ENCODE measurements at regions not wholly inside any gene's neighbourhood (a gene's known extent, or its start where the extent isn't known, plus 50 kb on each side); places are given as distances from the start of the nearest gene placed in this dataset.

DNA sequence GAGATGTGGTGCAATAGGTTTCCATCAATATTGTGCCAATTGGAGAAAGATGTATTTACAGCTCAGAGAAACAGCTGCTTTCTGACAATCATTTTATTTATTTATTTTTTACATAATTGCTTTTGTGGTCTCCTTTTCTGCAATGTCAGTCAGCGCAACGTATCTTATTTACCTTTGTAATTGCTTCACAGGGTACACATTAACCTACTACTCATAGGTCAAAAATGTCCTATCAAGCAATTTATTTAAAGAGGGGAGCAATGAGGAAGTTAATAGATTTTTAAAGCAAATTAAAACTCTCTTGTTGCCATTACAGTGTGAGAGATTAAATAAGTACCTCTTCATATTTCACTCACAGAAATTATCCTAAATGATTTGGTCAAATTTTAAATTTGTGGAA lies 291.0 kb downstream of the CALCRL start:
- Histone ChIP-seq H3K9me3 (replicated peaks; ENCODE audit: control insufficient read depth, insufficient read depth, low read depth, low read length) (no peaks in the 10 kb centered on the region), H3K9ac (ENCODE audit: insufficient read depth in 1 of 2, low read depth in 2 of 2, low read length in 2 of 2) (no peak overlapping the region), H2AFZ (ENCODE audit: low read depth, low read length) (no peak overlapping the region), H3K36me3 (ENCODE audit: control insufficient read depth, insufficient read depth, low read length) (no peaks in the 10 kb centered on the region), H3K27me3 (ENCODE audit: control insufficient read depth in 2 of 2, insufficient read depth in 2 of 2, low read length in 2 of 2) (no peaks in the 10 kb centered on the region), H3K9me1 (ENCODE audit: control insufficient read depth, insufficient read depth, low read length) (no peaks in the 10 kb centered on the region), H3K4me3 (no peak overlapping the region), H3K4me2 (ENCODE audit: insufficient read depth, low read length) (no peak overlapping the region), H4K20me1 (replicated peaks; ENCODE audit: control insufficient read depth, insufficient read depth, low read length) (no peaks in the 10 kb centered on the region), H3K4me1 (replicated peaks in 1 of 2; ENCODE audit: control insufficient read depth in 2 of 2, insufficient read depth in 2 of 2, low read length in 2 of 2) (no peaks in the 10 kb centered on the region), H3K27ac (ENCODE audit: extremely low read depth, low read depth, low read length) (no peak overlapping the region), H3K79me2 (ENCODE audit: control insufficient read depth, insufficient read depth, low read length) (no peaks in the 10 kb centered on the region)
- no peak for FAIRE-seq
- in situ Hi-C loops (cut with MboI), result no loop called here
- intact Hi-C loops (cut with micrococcal nuclease), result no loop called here
- ChIA-PET POLR2A (no interaction called here), CTCF (ENCODE audit: low intra/inter-chr PET ratio) (no interaction called here)
- DNase-seq (ENCODE audit: extremely low read depth in 1 of 4, low spot score in 3 of 4), result no peak
- 21% methylated on average over 2 of the region's 2 CpGs for WGBS (ENCODE audit: insufficient coverage, low coverage, missing lambda C conversion rate)
- BruUV-seq (replicated peaks), result no TSS peak
- no peak for ATAC-seq
- no peak for TF ChIP-seq MEF2A (IDR thresholded peaks at IDR 0.05; ENCODE audit: control insufficient read depth, low read depth, low read length)
- no peak for TF ChIP-seq SRF (CRISPR knock-in tag; IDR thresholded peaks at IDR 0.05)
- no peak for TF ChIP-seq ZSCAN29 (IDR thresholded peaks at IDR 0.05)
- TF ChIP-seq, protein P1, sequence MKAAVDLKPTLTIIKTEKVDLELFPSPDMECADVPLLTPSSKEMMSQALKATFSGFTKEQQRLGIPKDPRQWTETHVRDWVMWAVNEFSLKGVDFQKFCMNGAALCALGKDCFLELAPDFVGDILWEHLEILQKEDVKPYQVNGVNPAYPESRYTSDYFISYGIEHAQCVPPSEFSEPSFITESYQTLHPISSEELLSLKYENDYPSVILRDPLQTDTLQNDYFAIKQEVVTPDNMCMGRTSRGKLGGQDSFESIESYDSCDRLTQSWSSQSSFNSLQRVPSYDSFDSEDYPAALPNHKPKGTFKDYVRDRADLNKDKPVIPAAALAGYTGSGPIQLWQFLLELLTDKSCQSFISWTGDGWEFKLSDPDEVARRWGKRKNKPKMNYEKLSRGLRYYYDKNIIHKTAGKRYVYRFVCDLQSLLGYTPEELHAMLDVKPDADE (conservative IDR thresholded peaks at IDR 0.05; ENCODE audit: control insufficient read depth, low read depth, low read length), result no peak
- TF ChIP-seq FOXA1 (IDR thresholded peaks at IDR 0.05; ENCODE audit: borderline replicate concordance), result no peak
- TF ChIP-seq, protein P2, sequence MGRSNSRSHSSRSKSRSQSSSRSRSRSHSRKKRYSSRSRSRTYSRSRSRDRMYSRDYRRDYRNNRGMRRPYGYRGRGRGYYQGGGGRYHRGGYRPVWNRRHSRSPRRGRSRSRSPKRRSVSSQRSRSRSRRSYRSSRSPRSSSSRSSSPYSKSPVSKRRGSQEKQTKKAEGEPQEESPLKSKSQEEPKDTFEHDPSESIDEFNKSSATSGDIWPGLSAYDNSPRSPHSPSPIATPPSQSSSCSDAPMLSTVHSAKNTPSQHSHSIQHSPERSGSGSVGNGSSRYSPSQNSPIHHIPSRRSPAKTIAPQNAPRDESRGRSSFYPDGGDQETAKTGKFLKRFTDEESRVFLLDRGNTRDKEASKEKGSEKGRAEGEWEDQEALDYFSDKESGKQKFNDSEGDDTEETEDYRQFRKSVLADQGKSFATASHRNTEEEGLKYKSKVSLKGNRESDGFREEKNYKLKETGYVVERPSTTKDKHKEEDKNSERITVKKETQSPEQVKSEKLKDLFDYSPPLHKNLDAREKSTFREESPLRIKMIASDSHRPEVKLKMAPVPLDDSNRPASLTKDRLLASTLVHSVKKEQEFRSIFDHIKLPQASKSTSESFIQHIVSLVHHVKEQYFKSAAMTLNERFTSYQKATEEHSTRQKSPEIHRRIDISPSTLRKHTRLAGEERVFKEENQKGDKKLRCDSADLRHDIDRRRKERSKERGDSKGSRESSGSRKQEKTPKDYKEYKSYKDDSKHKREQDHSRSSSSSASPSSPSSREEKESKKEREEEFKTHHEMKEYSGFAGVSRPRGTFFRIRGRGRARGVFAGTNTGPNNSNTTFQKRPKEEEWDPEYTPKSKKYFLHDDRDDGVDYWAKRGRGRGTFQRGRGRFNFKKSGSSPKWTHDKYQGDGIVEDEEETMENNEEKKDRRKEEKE (IDR thresholded peaks at IDR 0.05; ENCODE audit: borderline replicate concordance in 1 of 2, control insufficient read depth in 1 of 2, low read depth in 2 of 2, low read length in 1 of 2), result no peak
- TF ChIP-seq, protein P3, sequence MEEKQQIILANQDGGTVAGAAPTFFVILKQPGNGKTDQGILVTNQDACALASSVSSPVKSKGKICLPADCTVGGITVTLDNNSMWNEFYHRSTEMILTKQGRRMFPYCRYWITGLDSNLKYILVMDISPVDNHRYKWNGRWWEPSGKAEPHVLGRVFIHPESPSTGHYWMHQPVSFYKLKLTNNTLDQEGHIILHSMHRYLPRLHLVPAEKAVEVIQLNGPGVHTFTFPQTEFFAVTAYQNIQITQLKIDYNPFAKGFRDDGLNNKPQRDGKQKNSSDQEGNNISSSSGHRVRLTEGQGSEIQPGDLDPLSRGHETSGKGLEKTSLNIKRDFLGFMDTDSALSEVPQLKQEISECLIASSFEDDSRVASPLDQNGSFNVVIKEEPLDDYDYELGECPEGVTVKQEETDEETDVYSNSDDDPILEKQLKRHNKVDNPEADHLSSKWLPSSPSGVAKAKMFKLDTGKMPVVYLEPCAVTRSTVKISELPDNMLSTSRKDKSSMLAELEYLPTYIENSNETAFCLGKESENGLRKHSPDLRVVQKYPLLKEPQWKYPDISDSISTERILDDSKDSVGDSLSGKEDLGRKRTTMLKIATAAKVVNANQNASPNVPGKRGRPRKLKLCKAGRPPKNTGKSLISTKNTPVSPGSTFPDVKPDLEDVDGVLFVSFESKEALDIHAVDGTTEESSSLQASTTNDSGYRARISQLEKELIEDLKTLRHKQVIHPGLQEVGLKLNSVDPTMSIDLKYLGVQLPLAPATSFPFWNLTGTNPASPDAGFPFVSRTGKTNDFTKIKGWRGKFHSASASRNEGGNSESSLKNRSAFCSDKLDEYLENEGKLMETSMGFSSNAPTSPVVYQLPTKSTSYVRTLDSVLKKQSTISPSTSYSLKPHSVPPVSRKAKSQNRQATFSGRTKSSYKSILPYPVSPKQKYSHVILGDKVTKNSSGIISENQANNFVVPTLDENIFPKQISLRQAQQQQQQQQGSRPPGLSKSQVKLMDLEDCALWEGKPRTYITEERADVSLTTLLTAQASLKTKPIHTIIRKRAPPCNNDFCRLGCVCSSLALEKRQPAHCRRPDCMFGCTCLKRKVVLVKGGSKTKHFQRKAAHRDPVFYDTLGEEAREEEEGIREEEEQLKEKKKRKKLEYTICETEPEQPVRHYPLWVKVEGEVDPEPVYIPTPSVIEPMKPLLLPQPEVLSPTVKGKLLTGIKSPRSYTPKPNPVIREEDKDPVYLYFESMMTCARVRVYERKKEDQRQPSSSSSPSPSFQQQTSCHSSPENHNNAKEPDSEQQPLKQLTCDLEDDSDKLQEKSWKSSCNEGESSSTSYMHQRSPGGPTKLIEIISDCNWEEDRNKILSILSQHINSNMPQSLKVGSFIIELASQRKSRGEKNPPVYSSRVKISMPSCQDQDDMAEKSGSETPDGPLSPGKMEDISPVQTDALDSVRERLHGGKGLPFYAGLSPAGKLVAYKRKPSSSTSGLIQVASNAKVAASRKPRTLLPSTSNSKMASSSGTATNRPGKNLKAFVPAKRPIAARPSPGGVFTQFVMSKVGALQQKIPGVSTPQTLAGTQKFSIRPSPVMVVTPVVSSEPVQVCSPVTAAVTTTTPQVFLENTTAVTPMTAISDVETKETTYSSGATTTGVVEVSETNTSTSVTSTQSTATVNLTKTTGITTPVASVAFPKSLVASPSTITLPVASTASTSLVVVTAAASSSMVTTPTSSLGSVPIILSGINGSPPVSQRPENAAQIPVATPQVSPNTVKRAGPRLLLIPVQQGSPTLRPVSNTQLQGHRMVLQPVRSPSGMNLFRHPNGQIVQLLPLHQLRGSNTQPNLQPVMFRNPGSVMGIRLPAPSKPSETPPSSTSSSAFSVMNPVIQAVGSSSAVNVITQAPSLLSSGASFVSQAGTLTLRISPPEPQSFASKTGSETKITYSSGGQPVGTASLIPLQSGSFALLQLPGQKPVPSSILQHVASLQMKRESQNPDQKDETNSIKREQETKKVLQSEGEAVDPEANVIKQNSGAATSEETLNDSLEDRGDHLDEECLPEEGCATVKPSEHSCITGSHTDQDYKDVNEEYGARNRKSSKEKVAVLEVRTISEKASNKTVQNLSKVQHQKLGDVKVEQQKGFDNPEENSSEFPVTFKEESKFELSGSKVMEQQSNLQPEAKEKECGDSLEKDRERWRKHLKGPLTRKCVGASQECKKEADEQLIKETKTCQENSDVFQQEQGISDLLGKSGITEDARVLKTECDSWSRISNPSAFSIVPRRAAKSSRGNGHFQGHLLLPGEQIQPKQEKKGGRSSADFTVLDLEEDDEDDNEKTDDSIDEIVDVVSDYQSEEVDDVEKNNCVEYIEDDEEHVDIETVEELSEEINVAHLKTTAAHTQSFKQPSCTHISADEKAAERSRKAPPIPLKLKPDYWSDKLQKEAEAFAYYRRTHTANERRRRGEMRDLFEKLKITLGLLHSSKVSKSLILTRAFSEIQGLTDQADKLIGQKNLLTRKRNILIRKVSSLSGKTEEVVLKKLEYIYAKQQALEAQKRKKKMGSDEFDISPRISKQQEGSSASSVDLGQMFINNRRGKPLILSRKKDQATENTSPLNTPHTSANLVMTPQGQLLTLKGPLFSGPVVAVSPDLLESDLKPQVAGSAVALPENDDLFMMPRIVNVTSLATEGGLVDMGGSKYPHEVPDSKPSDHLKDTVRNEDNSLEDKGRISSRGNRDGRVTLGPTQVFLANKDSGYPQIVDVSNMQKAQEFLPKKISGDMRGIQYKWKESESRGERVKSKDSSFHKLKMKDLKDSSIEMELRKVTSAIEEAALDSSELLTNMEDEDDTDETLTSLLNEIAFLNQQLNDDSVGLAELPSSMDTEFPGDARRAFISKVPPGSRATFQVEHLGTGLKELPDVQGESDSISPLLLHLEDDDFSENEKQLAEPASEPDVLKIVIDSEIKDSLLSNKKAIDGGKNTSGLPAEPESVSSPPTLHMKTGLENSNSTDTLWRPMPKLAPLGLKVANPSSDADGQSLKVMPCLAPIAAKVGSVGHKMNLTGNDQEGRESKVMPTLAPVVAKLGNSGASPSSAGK (IDR thresholded peaks at IDR 0.05), result no peak

All from K562 (cell line).